ENCODE measurements at regions not wholly inside any gene's neighbourhood (a gene's known extent, or its start where the extent isn't known, plus 50 kb on each side); places are given as distances from the start of the nearest gene placed in this dataset.

- H3K27me3 ChIP-seq: no peaks in the 10 kb centered on the region
- no peaks in the 10 kb centered on the region for H3K36me3 ChIP-seq
- H3K27ac ChIP-seq: no peak overlapping the region
- no peaks in the 10 kb centered on the region for H3K9me3 ChIP-seq
- DNase-seq: peak in 1 of 2 donors; percentile 37
- TF ChIP-seq CTCF (IDR thresholded peaks at IDR 0.05): no peak
- intact Hi-C loops (cut with DNase I; ENCODE audit: low total_unique reads): no loop called here
- H3K4me1 ChIP-seq: peaks cover 0 to 44% (median 23%) of the 10 kb centered on the region in 4 donors
- H3K4me3 ChIP-seq: no peak overlapping the region
Measured at GRCh38 chr2:120629241-120629895, 106.3 kb upstream of the GLI2 start.

DNA sequence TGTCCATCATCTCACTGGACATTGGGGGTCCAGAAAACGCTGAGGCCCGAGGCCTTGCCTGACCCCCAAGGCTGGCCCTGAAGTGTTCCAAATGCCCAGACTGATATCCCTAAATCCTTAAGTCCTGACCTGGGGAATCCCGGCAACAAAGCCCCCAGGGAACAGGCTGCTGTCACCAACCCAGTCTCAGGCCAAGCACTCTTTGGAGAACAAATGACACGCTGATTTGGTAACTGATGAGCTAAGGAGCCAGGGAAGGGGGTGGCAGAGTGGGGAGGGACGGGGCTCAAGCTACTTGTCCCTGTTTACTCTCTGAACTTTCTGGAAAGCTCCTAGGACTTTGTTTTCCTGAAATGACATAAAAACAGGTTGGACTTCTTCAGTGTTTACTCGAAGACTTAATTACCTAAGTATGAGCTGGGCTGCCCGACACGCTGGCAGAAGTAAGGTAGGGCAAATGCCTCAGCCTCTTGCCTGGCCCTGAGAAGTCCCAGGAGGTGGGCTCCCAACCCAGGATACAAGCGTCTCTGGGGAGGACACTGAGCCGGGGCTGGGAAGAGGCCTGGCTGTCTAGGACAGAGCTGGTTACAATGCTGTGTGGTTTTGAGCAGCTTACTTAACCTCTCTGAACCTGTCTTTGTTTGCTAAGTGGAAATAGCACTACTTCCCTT, 105.5 kb upstream of the GLI2 start:
- intact Hi-C loops (cut with DNase I; ENCODE audit: low total_unique reads): no loop called here
- TF ChIP-seq CTCF (IDR thresholded peaks at IDR 0.05): no peak

DNA sequence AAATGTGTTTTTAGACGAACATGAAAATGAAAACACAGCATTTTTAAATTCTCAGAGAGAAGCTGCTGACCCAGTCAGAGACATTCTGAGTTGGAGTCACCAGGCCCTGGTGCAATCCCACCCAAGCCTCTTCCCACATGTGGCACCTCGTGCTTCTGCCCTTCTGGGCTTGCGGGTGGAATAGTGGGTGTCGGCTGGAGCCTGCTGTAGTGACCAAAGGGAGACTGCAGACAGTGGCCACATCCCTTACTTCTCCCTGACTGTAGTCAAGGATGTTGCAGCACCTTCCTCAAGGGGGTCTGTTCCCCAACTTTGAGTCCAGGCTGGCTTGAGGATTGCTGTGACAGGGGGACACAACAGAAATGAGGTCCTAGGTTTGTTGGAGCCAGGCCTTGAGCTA, 104.4 kb upstream of the GLI2 start:
- peak in 1 of 2 donors; percentile 40 for DNase-seq
- no peaks in the 10 kb centered on the region for H3K27me3 ChIP-seq
- no peak for TF ChIP-seq CTCF (IDR thresholded peaks at IDR 0.05)
- H3K27ac ChIP-seq: no peak overlapping the region
- H3K4me3 ChIP-seq: no peak overlapping the region
- intact Hi-C loops (cut with DNase I; ENCODE audit: low total_unique reads): no loop called here
- H3K9me3 ChIP-seq: no peaks in the 10 kb centered on the region
- H3K36me3 ChIP-seq: no peaks in the 10 kb centered on the region
- peaks cover 0 to 32% (median 15%) of the 10 kb centered on the region in 4 donors for H3K4me1 ChIP-seq

More for the DNA sequence above, 105.5 kb upstream of the GLI2 start:
- Histone ChIP-seq H3K4me1 (peaks cover 0 to 41% (median 23%) of the 10 kb centered on the region in 4 donors), H3K9me3 (no peaks in the 10 kb centered on the region), H3K27ac (no peak overlapping the region), H3K27me3 (no peaks in the 10 kb centered on the region), H3K4me3 (no peak overlapping the region), H3K36me3 (no peaks in the 10 kb centered on the region)
- DNase-seq: peak in 1 of 2 donors; percentile 54

DNA sequence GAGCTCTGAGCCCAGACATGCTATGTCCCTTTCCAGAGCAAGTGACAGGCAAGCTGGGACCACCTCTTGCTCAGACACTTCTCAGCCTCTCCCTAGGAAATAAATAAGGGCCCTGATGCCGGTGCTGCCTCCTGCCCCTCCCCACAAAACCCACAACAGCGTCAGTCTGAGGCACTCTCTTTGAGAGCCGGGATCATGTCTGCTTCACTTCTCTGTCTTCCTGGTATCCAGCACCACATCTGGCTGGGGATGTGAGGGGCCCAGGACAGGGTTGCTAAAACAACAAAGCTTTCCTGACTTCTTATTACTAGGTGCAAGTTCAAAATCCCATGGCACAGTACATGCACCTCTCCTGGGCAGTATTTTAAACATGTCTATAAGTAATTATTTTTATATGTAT, 103.9 kb upstream of the GLI2 start:
- TF ChIP-seq CTCF (IDR thresholded peaks at IDR 0.05): no peak
- H3K9me3 ChIP-seq: no peaks in the 10 kb centered on the region
- H3K36me3 ChIP-seq: no peaks in the 10 kb centered on the region

DNA sequence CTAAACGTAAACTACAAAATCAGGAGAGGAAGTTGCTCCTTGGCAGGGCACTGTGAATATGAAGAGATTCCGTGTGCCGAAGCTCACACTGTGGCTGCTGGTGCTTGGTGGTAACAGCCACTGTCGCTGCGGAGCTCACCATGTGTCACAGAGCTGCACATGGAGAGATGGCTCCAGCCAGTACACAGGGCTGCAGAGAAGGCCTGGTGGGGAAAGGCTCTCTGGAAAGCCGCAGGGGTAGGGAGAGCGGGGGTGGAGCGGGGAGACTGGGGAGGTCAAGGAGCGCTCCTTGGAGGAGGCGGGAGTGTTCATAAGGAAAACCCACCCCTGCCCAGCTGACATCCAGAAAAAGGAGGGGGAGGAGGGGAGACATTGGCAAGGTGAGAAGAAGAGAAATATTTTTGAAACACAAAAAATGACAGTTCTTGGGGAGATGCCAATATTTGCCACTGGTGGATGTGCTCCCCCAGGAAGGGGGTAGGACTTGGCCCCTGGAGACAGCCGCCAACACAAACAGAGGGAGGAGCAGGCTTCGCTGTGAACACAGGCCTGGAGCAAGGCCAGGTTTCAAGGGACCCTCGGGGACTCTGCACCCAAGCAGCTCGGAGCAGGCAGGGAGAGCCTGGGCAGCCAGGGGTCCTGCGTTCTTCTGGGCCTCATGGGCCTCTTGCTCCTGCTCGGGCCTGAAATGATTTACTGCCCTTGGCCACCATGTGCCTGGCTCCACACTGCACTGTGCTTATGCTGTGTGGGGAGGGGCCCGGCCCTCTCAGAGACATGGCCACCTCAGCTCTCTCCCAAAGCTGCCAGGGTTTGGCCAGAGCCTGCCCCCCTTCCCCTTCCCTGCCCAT, 102.6 kb upstream of the GLI2 start:
- DNase-seq: peak in 1 of 2 donors; percentile 71
- TF ChIP-seq CTCF (IDR thresholded peaks at IDR 0.05): no peak

More for the DNA sequence above, 103.9 kb upstream of the GLI2 start:
- Histone ChIP-seq H3K4me3 (no peak overlapping the region), H3K4me1 (peaks cover 0 to 27% (median 13%) of the 10 kb centered on the region in 4 donors), H3K27ac (no peak overlapping the region), H3K27me3 (no peaks in the 10 kb centered on the region)
- intact Hi-C loops (cut with DNase I; ENCODE audit: low total_unique reads): no loop called here
- DNase-seq: peak in 1 of 2 donors; percentile 35

More for the DNA sequence above, 102.6 kb upstream of the GLI2 start:
- no peak overlapping the region for H3K4me3 ChIP-seq
- H3K36me3 ChIP-seq: no peaks in the 10 kb centered on the region
- no peaks in the 10 kb centered on the region for H3K27me3 ChIP-seq
- no peaks in the 10 kb centered on the region for H3K9me3 ChIP-seq
- intact Hi-C loops (cut with DNase I; ENCODE audit: low total_unique reads): no loop called here
- H3K4me1 ChIP-seq: peaks cover 0 to 26% (median 13%) of the 10 kb centered on the region in 4 donors
- H3K27ac ChIP-seq: peak overlapping the region; percentile 42 to 46

Data from tibial artery (tissue), 4 donors.